IPS DF 4.7 (cell line): ENCODE measurements at regions not wholly inside any gene's neighbourhood (a gene's known extent, or its start where the extent isn't known, plus 50 kb on each side); places are given as distances from the start of the nearest gene placed in this dataset.

Experiments used
- DNase-seq: peaks from one replicate; pipeline ENCODE4 v3.0.0-alpha.2; 2013; ENCODE audit warnings: low spot score; ENCODE audit errors: extremely low read depth

- DNase-seq = no peak
Observed at GRCh38 chr9:105828171-105828570, 133.8 kb downstream of the TMEM38B start.

- no peak for DNase-seq
Observed at GRCh38 chr9:105828596-105829213, 134.4 kb downstream of the TMEM38B start.

GRCh38 chr9:105830461-105830860 is 136.1 kb downstream of the TMEM38B start:
- no peak for DNase-seq

DNA sequence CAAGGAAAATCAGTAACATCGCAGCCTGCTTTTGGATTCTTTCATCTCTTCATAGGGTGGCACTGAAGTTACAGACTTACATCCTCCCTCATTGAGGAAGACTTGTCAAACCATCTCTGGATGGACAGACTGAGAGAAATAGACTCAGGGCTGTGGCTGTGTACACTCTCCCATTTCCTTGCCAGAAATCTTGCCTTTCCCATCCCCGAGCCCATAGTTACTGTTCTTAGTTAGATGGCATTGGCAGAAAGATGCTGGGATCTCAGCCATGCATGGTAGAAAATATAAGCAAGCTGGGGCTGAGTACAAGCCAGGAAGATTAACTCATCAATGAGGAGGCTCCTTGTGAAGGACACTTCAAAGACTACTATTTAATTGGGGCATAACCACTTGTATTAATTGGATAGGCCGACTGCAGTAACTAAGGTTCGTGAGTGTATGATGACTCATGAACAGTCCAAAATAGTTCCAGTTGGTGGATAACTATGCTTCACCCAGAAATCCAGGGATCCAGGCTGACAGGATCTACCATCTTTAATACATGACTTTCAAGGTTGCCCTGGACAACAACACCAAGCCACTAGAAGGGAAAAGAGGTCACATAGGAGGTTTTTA is 137.9 kb downstream of the TMEM38B start:
- no peak for DNase-seq

GRCh38 chr9:105833271-105833975 is 139.1 kb downstream of the TMEM38B start:
- no peak for DNase-seq

DNA sequence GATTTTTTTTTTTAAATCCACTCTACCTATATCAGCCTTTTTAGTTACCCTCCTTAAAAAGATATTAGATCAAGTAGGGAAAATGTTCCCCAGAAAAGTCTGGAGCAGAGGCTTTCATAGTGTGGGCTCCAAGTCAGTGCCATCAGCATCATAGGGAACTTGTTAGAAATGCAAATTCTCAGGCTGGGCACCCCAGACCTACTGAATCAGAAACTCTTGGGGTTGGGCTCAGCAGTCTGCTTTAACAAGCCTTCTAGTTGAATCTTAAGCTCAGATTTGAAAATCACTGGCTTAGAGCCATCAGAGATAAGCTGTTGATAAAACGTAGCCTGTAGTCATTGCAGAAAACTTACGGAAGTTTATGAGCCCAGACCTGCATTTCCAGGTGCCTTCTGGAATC is 140.1 kb downstream of the TMEM38B start:
- no peak for DNase-seq

DNA sequence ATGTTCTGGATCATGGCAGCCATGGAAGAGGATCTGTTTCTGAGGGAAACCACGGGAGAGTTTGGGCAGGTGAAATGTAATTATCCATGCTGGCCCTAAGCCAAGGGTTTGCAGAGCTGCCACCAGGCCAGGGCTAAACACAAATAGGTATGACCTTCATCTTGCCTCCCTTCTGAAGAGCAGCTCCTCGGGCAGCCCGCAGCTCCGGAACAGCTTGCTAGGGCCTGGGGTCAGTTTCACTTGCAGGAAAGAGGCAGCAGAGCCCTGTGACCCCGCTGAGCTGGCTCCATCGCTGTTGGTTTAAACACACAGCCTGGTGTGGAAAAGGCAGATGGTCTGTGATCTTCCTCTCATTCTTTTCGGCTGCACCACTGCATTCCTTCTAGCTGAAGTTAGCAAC is 141.4 kb downstream of the TMEM38B start:
- DNase-seq = no peak

- no peak for DNase-seq
Observed at GRCh38 chr9:105836936-105837660, 142.8 kb downstream of the TMEM38B start.

DNA sequence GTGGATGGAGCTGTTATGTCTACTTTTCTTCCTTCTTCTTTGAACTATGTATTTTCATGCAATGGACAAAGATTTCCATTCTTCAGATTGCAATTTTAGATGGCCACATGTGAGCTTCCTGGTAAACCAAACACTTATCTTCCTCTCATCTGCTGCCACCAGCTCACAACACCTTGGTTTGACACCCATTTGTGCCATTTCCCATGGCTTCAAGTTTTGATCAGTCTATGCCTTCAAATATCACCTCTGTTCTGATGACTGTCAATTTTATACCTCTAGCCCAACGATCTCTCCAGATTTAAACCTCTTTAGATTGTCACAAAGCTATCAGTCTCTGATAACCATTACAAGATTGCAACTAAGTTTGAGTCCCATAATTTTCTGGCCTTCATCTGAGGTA is 147.2 kb downstream of the TMEM38B start:
- no peak for DNase-seq

GRCh38 chr9:105842023-105842644 is 147.8 kb downstream of the TMEM38B start:
- DNase-seq = no peak

DNA sequence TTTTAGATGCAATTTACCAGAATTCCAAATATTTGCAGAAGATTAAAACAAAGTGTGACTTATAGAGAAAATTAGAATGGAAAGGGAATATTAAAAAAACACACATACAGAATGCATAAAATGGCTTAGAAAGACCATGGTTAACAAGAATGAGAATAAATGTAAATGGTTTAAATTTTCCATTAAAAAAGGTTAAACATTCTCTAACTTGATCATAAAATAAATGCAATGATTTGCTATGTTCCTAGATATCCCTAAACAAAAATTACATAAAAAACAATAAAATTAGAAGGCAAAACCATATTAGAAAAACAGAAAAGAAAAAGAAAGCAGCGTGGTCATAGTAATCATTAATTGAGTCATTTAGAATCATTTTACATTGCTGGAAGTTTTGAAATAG is 152.5 kb downstream of the TMEM38B start:
- DNase-seq = no peak

DNA sequence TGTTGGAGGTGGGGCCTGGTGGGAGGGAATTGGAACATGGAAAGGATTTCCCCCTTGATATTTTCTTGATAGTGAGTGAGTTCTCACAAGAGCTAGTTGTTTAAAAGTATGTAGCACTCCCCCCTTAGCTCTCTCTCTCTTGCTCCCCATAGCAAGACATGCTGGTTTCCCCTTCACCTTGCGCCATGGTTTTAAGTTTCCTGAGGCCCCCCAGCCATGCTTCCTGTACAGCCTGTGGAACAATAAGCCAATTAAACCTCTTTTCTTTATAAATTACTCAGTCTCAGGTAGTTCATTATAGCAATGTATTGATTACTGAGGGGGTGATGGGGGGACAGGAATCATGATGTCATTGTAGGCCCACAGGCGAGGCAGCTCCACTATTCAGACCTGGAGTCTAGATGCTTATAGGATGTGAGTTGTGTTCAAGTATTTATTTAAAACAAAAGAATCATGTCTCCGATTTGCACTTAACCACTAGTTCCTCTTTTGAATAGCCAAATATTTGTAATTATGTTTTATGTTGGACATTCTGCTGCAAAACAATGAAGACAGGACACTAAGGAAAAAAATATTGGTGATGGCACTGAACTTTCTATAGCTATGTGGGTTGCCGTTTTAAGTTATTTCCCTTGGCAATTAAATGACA is 156.6 kb downstream of the TMEM38B start:
- no peak for DNase-seq

GRCh38 chr9:105854026-105854782 is 159.9 kb downstream of the TMEM38B start:
- no peak for DNase-seq

- no peak for DNase-seq
Observed at GRCh38 chr9:105854783-105855724, 160.7 kb downstream of the TMEM38B start.

DNA sequence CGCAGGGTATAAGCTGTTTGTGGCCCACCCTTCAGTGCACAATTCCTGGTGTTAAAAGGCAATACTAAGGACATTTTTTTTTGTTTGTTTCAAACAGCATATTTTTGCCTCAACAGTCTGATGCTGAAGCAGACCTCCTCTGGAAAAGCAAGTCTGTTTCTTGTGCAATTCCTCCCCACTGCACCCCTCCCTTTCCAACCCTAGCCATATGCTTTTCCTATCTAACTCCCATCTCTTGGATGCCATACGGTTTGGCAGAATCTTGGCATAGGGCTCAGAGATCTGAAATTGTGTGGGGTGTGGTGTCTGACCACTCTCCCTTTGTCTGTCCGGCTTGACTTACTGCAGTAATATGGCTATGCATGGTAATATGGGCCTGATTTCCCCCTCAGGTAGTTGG is 161.6 kb downstream of the TMEM38B start:
- no peak for DNase-seq

- no peak for DNase-seq
Observed at GRCh38 chr9:105858006-105858690, 163.8 kb downstream of the TMEM38B start.

DNA sequence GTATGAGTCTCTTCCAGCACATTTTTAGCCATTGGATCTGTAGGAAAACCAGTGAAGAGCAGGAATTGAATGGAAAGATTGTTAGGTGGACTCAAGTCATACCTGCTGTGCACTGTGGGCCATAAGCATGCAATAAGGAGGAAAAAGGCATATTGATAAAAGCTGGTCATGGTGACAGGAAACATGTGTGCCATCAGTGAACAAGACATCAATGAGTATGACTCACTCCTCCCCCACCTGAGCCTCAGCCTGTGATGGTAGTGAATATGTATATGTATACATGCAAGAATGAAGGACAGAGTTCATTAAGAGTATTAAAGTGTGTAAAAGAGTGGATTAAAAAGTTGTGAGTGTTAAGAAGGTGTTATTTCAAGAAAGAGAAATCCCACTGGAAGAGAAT is 164.5 kb downstream of the TMEM38B start:
- DNase-seq = no peak

DNA sequence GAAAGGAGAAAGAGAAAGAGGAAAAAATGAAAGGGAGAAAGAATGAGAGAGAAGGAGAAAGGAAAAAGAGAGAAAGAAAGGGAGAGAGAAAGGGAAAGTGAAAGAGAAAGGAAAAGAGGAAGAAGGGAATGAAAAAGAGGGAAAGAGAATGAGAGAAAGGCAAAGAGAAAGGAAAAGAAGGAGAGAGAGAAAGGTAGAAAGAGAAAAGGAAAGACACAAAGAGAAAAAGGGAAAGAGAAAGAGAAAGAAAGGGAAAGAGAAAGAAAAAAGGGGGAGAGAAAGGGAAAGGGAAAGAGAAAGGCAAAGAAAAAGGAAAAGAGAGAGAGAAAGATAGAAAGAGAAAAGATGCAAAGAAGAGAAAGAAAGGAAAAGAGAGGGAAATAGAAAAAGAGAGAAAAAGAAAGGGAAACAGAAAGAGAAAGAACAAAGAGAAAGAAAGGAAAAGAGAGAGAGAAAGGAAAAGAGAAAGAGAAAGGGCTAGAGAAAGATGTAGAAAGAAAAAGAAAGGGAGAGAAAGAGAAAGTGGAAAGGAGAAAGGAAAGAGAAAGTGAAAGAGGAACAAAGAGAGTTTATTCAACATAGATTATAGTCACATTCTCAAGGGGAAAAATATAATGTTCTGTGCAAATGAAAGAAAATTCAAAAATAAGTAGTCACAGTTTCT is 165.2 kb downstream of the TMEM38B start:
- no peak for DNase-seq
